GM23248 (cell line): ENCODE measurements at regions not wholly inside any gene's neighbourhood (a gene's known extent, or its start where the extent isn't known, plus 50 kb on each side); places are given as distances from the start of the nearest gene placed in this dataset.

Experiments used
- DNase-seq: peaks from one replicate; pipeline ENCODE4 v3.0.0-alpha.2; 2015
- H2AFZ ChIP-seq: fragments of 200-600 bp; sonication (generic); 2 replicates; pipeline ENCODE4 v1.6.1; 2016; ENCODE audit warnings: antibody characterized with exemption
- H3F3A ChIP-seq: fragments of 200-600 bp; sonication (generic); 2 replicates; pipeline ENCODE4 v1.6.1; 2016; ENCODE audit warnings: mild to moderate bottlenecking, antibody characterized with exemption, mixed run types; ENCODE audit not compliant: insufficient read depth
- H3K27ac ChIP-seq: fragments of 200-600 bp; sonication (generic); 2 replicates; pipeline ENCODE4 v1.5.1; 2016; ENCODE audit warnings: mild to moderate bottlenecking
- H3K27me3 ChIP-seq: fragments of 200-600 bp; sonication (generic); replicated peaks from 2 replicates; pipeline ENCODE4 v1.6.1; 2016; ENCODE audit warnings: mild to moderate bottlenecking; ENCODE audit not compliant: insufficient read depth
- H3K36me3 ChIP-seq: fragments of 200-600 bp; sonication (generic); 2 replicates; pipeline ENCODE4 v1.6.1; 2016; ENCODE audit warnings: low read depth, mild to moderate bottlenecking
- H3K4me1 ChIP-seq: fragments of 200-600 bp; sonication (generic); 2 replicates; pipeline ENCODE4 v1.6.1; 2016; ENCODE audit warnings: mild to moderate bottlenecking; ENCODE audit not compliant: insufficient read depth
- H3K4me2 ChIP-seq: fragments of 200-600 bp; sonication (generic); one replicate; pipeline ENCODE4 v1.6.1; 2016; ENCODE audit warnings: mild to moderate bottlenecking; ENCODE audit not compliant: unreplicated experiment
- H3K4me3 ChIP-seq: fragments of 200-600 bp; sonication (generic); 2 replicates; pipeline ENCODE4 v1.5.1; 2016; ENCODE audit warnings: mild to moderate bottlenecking
- H3K79me2 ChIP-seq: fragments of 200-600 bp; sonication (generic); 2 replicates; pipeline ENCODE4 v1.6.1; 2016; ENCODE audit warnings: mild to moderate bottlenecking; ENCODE audit not compliant: insufficient read depth
- H3K9ac ChIP-seq: fragments of 200-600 bp; sonication (generic); 2 replicates; pipeline ENCODE4 v1.6.1; 2016; ENCODE audit warnings: mild to moderate bottlenecking
- H3K9me2 ChIP-seq: fragments of 200-600 bp; sonication (generic); 2 replicates; pipeline ENCODE4 v1.6.1; 2016; ENCODE audit warnings: mixed run types, mild to moderate bottlenecking, moderate library complexity; ENCODE audit not compliant: insufficient read depth
- H3K9me3 ChIP-seq: fragments of 200-600 bp; sonication (generic); one replicate; pipeline ENCODE4 v1.6.1; 2017; ENCODE audit warnings: low read depth
- H4K20me1 ChIP-seq: fragments of 200-600 bp; sonication (generic); 2 replicates; pipeline ENCODE4 v1.6.0; 2016; ENCODE audit not compliant: insufficient read depth
- EZH2 ChIP-seq: fragments of 200-600 bp; sonication (generic); IDR thresholded peaks from 2 replicates; pipeline ENCODE4 v1.6.1; 2018; ENCODE audit warnings: antibody characterized with exemption, mild to moderate bottlenecking; ENCODE audit not compliant: insufficient read depth, poor library complexity, severe bottlenecking
- EZH2phosphoT487 ChIP-seq: fragments of 200-600 bp; sonication (generic); IDR thresholded peaks from 2 replicates; pipeline ENCODE4 v1.6.1; 2018; ENCODE audit warnings: antibody characterized with exemption, moderate library complexity, mild to moderate bottlenecking, low read depth; ENCODE audit not compliant: insufficient read depth
- WGBS, 2 experiments: methylation state at CpG; one replicate each; pipeline ENCODE4 v1.1.6; 2015 to 2017; ENCODE audit warnings: low lambda C conversion rate in 2 of 2, low coverage in 1 of 2; ENCODE audit errors: missing lambda C conversion rate in 2 of 2; 5-methylcytosine and 5-hydroxymethylcytosine counted together
- in situ Hi-C: fragments of 300-500 bp; cut with MboI; formaldehyde crosslinking; loops from 2 replicates; pipeline ENCODE4 v1.15.0; 2020

- no peak for TF ChIP-seq EZH2phosphoT487
- no peak for TF ChIP-seq EZH2
- Histone ChIP-seq H3K4me1 (no peaks in the 10 kb centered on the region), H3K9ac (no peak overlapping the region), H3K27ac (no peak overlapping the region), H4K20me1 (no peaks in the 10 kb centered on the region), H3K4me2 (no peak overlapping the region), H3F3A (no peaks in the 10 kb centered on the region), H2AFZ (no peak overlapping the region), H3K4me3 (no peak overlapping the region), H3K36me3 (no peaks in the 10 kb centered on the region), H3K27me3 (no peaks in the 10 kb centered on the region), H3K9me3 (no peaks in the 10 kb centered on the region), H3K9me2 (no peaks in the 10 kb centered on the region), H3K79me2 (no peaks in the 10 kb centered on the region)
- no peak for DNase-seq
- in situ Hi-C loops, result no loop called here
- WGBS, 2 experiments, result 80 to 81% methylated on average over 6 of the region's 6 CpGs
Observed at GRCh38 chr6:9095137-9095536, 659.8 kb upstream of the SLC35B3 start.

- no peaks in the 10 kb centered on the region for H3K4me1 ChIP-seq
- WGBS, 2 experiments, result 61 to 75% methylated on average over 1 of the region's 1 CpG
Observed at GRCh38 chr6:9089724-9090123, 654.4 kb upstream of the SLC35B3 start.

GRCh38 chr6:9087470-9087869, 652.1 kb upstream of the SLC35B3 start:
- in situ Hi-C loops, result no loop called here

More at GRCh38 chr6:9089724-9090123, 654.4 kb upstream of the SLC35B3 start:
- no peaks in the 10 kb centered on the region for H3K27me3 ChIP-seq
- in situ Hi-C loops, result no loop called here
- H3F3A ChIP-seq, result no peaks in the 10 kb centered on the region
- no peak overlapping the region for H3K4me2 ChIP-seq
- H3K4me3 ChIP-seq, result no peak overlapping the region
- H3K9me2 ChIP-seq, result no peaks in the 10 kb centered on the region
- no peaks in the 10 kb centered on the region for H3K79me2 ChIP-seq
- no peak for TF ChIP-seq EZH2
- no peak for TF ChIP-seq EZH2phosphoT487
- no peak overlapping the region for H2AFZ ChIP-seq
- DNase-seq, result no peak
- H3K9me3 ChIP-seq, result no peaks in the 10 kb centered on the region
- H3K27ac ChIP-seq, result no peak overlapping the region
- H4K20me1 ChIP-seq, result no peaks in the 10 kb centered on the region
- H3K9ac ChIP-seq, result no peak overlapping the region
- H3K36me3 ChIP-seq, result no peaks in the 10 kb centered on the region

GRCh38 chr6:9086331-9086730, 651.0 kb upstream of the SLC35B3 start:
- H3K9me2 ChIP-seq, result no peaks in the 10 kb centered on the region
- no peaks in the 10 kb centered on the region for H3K79me2 ChIP-seq
- no peaks in the 10 kb centered on the region for H4K20me1 ChIP-seq
- H3K9me3 ChIP-seq, result no peaks in the 10 kb centered on the region
- no peaks in the 10 kb centered on the region for H3K27me3 ChIP-seq
- H3K27ac ChIP-seq, result no peak overlapping the region
- no peak overlapping the region for H3K9ac ChIP-seq
- TF ChIP-seq EZH2 (no peak), EZH2phosphoT487 (no peak)
- DNase-seq, result peak; percentile 1
- H3K4me1 ChIP-seq, result no peaks in the 10 kb centered on the region
- no peaks in the 10 kb centered on the region for H3K36me3 ChIP-seq
- WGBS, 2 experiments, result 5 to 8% methylated on average over 4 of the region's 4 CpGs
- no peak overlapping the region for H3K4me3 ChIP-seq
- no peak overlapping the region for H2AFZ ChIP-seq
- no peak overlapping the region for H3K4me2 ChIP-seq
- no peaks in the 10 kb centered on the region for H3F3A ChIP-seq
- in situ Hi-C loops, result no loop called here

More at GRCh38 chr6:9087470-9087869, 652.1 kb upstream of the SLC35B3 start:
- no peaks in the 10 kb centered on the region for H3K4me1 ChIP-seq
- no peak for DNase-seq
- 70 to 71% methylated on average over 5 of the region's 5 CpGs for WGBS, 2 experiments
- H2AFZ ChIP-seq, result no peak overlapping the region
- no peak overlapping the region for H3K9ac ChIP-seq
- H3K9me3 ChIP-seq, result no peaks in the 10 kb centered on the region
- TF ChIP-seq EZH2phosphoT487 (no peak), EZH2 (no peak)
- H4K20me1 ChIP-seq, result no peaks in the 10 kb centered on the region
- H3K9me2 ChIP-seq, result no peaks in the 10 kb centered on the region
- H3K4me2 ChIP-seq, result no peak overlapping the region
- no peak overlapping the region for H3K4me3 ChIP-seq
- no peaks in the 10 kb centered on the region for H3K36me3 ChIP-seq
- no peak overlapping the region for H3K27ac ChIP-seq
- no peaks in the 10 kb centered on the region for H3K79me2 ChIP-seq
- H3F3A ChIP-seq, result no peaks in the 10 kb centered on the region
- H3K27me3 ChIP-seq, result no peaks in the 10 kb centered on the region

GRCh38 chr6:9085709-9086070, 650.3 kb upstream of the SLC35B3 start:
- Histone ChIP-seq H3F3A (no peaks in the 10 kb centered on the region), H3K9me3 (no peaks in the 10 kb centered on the region), H3K27me3 (no peaks in the 10 kb centered on the region), H2AFZ (no peak overlapping the region), H3K9me2 (no peaks in the 10 kb centered on the region), H3K4me3 (no peak overlapping the region), H4K20me1 (no peaks in the 10 kb centered on the region), H3K4me2 (no peak overlapping the region), H3K36me3 (no peaks in the 10 kb centered on the region), H3K9ac (no peak overlapping the region), H3K4me1 (no peaks in the 10 kb centered on the region), H3K27ac (no peak overlapping the region), H3K79me2 (no peaks in the 10 kb centered on the region)
- no peak for DNase-seq
- TF ChIP-seq EZH2phosphoT487 (no peak), EZH2 (no peak)
- in situ Hi-C loops, result no loop called here
- WGBS, 2 experiments, result 82 to 88% methylated on average over 1 of the region's 1 CpG
